GF-D8 (cell line): ENCODE measurements at regions not wholly inside any gene's neighbourhood (a gene's known extent, or its start where the extent isn't known, plus 50 kb on each side); places are given as distances from the start of the nearest gene placed in this dataset.
"Not testable (repeated sequence)": the region's sequence is repeated elsewhere in the genome, so short reads cannot be mapped to it uniquely, and the experiment has no call there.

Source experiments
- DNase-seq: peaks from one replicate; lab custom pipeline; 2025; lab: John Stamatoyannopoulos, UW

- no peak for DNase-seq
Measured at GRCh38 chr2:236415684-236416444, 151.7 kb upstream of the ASB18 start.

- DNase-seq, result no peak
Measured at GRCh38 chr2:236417150-236417549, 152.5 kb upstream of the ACKR3 start.

DNA sequence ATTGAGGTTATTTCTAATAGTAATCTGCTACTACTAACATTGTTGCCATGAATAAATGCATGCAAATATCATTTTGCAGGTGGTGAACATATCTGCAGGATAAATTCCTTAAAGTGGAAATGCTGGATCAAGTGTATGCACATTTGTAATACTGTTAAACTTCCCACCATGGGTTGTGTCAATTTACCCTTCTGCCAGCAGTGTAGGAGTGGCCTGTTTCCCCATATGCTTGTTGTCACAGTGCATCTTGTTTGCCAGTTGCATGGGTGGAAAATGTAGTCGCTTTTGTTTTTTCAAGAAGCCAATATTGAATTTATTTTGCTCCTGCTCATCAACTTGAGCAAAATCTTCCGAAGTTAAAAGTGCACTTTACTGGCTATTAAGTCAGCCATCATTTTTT, 139.0 kb upstream of the ACKR3 start:
- DNase-seq, result no peak

DNA sequence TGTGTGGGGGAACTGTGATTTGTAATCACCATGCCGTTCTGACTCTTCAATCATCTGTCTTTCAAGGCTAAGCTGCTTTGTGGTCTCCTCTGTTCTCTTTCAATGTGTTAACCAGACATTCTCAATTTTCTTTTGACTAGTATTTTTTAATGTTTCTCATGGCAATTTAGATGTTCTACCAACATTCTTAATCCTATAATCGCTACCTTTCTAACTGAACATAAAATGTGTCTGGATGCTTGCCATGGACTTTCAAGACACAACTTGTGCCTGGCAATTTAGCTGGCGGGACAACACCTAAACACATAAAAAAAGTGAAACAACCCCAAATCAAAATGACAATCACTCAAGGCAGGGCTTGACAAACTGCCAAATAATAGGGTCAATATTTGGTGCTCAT, 135.0 kb upstream of the ACKR3 start:
- DNase-seq, result no peak

- no peak for DNase-seq
Measured at GRCh38 chr2:236440110-236440881, 129.3 kb upstream of the ACKR3 start.

- DNase-seq, result no peak
Measured at GRCh38 chr2:236444187-236444586, 125.4 kb upstream of the ACKR3 start.

- no peak for DNase-seq
Measured at GRCh38 chr2:236445678-236446077, 123.9 kb upstream of the ACKR3 start.

- no peak for DNase-seq
Measured at GRCh38 chr2:236446521-236446920, 123.1 kb upstream of the ACKR3 start.

DNA sequence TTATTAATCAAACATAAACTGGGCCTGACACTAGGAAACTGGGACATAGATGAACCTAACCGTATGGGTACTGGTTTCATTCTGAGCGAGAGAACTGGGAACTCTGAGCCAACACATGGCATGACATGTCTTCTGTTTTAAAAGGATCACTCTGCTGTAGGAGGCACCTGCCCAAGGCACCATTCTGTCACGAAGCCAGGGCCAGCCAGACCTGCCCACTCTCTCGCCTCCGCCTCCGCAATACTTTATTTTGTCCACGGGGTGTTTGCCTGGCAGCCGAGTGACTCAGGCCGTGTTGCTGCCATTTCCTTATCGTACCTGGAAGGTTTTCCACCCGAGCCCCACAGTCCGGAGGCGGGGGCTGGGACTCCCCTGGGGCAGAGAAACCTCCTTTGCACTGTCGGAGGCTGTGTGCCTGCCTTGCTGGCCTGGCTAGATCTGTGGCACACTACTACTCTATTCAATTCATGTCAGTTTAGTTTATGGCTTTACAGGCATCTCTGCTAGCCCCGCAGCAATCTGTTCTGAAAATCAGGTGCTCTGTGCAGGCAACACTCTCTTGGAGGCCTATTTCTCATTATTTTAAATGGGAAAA, 120.4 kb upstream of the ACKR3 start:
- no peak for DNase-seq

- no peak for DNase-seq
Measured at GRCh38 chr2:236452238-236452637, 117.4 kb upstream of the ACKR3 start.

GRCh38 chr2:236454076-236454475, 115.5 kb upstream of the ACKR3 start:
- no peak for DNase-seq

DNA sequence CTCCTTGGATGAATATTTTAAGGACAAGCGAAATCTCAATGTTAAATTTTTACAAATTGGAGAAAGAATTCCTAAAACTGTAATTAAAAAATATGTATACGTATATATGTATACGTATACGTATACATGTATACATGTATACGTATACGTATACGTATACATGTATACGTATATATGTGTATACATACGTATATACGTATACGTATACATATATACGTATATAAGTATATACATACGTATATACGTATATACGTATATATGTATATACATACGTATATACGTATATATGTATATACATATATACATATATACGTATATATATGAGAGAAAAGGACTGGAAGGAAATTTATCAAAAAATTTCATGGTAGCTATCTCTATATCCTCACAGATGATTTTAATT, 110.2 kb upstream of the ACKR3 start:
- no peak for DNase-seq

DNA sequence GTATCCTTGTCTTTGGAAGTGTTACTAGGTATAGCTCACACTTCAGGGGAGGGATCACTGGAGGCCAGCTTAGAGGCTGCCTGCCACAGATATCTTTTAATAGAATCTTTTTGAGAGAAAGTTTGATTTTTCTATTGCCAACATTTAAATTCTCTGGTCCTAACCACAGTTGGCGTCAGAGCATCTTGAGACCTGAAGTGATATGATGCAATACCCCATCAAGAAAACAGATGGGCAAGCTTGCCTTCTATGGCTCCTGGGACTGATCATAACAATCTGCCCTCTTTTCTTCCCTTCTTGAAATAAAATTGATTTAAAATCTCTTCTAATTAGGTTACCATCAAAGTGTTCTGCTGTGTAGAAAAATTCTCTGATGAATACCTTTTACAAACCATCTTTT, 105.5 kb upstream of the ACKR3 start:
- DNase-seq, result no peak

GRCh38 chr2:236472720-236473495, 96.7 kb upstream of the ACKR3 start:
- DNase-seq, result no peak

DNA sequence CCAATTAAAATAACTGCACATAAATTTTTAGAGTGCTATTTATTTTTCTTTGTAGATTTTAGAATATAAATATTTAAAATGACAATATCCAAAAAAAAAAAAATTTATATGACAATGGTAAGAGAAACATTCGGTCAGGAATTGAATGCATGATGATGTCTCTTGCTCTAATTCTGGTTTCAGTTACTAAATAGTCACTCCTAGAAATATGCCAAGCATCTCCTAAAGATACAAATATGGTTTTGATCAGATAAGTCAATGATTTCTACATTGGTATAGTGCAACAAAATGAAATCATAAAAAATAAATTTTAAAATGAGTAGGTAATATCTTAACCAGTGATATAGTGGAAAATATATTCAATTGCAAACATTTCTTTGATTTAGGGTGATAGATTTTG, 95.9 kb upstream of the ACKR3 start:
- no peak for DNase-seq

- no peak for DNase-seq
Measured at GRCh38 chr2:236479814-236480213, 89.8 kb upstream of the ACKR3 start.

GRCh38 chr2:236483102-236483501, 86.5 kb upstream of the ACKR3 start:
- DNase-seq, result no peak

DNA sequence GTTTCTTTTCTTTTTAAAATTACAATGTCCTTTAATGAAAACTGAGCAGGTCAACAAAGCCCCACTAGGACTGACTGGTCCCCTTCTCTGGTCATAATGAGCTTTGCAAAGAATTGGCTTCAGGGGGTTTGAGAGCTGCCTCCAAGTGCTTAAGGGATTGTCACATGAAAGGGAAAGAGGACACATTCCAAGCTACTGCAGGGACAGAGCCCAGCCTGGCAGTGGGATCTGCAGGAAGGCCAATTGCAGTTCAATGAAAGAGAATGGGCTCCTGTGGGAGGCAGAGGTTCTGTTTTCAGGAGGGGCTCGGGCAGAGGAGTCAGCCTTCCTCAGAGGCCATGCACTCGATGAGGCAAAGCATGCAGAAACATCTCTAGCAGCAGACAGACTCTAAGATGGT, 84.1 kb upstream of the ACKR3 start:
- DNase-seq, result no peak

- DNase-seq, result not testable (repeated sequence)
Measured at GRCh38 chr2:236489083-236489482, 80.5 kb upstream of the ACKR3 start.

DNA sequence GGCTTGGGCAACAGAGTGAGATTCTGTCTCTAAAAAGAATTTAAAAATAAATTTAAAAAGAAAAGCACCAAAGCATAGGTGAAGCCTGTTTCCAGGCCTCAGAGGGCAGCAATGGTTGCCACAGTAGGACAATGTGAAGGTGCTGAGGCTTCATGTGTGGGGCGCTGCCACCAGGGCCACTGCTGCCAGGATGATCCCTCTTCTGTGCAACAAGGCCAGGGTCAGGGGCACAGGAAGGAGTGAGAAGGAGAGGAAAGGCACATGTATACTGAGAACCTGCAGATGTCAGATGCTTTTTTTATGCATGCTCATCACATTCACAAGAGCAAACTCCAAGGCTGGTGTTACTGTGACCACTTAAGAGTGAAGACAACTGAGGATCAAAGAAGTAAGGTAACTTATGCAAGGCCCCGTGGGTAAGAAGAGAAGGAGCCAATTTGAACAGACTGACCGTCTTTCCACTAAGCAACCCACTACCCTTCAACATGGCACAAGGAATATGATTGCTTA, 79.7 kb upstream of the ACKR3 start:
- no peak for DNase-seq

GRCh38 chr2:236496340-236496739, 73.3 kb upstream of the ACKR3 start:
- no peak for DNase-seq

- DNase-seq, result no peak
Measured at GRCh38 chr2:236498369-236498768, 71.3 kb upstream of the ACKR3 start.
